GM12873 (cell line): ENCODE measurements at regions not wholly inside any gene's neighbourhood (a gene's known extent, or its start where the extent isn't known, plus 50 kb on each side); places are given as distances from the start of the nearest gene placed in this dataset.

ENCODE experiments used
- CTCF ChIP-seq: IDR thresholded peaks from 2 replicates; pipeline ENCODE4 v1.5.1; 2012; ENCODE audit warnings: low read depth, mild to moderate bottlenecking, moderate library complexity, low read length, control low read depth; ENCODE audit not compliant: insufficient read depth; ENCODE audit errors: missing control alignments

- TF ChIP-seq CTCF, result no peak
Observed at GRCh38 chr6:27667657-27668441, 194.9 kb upstream of the ZNF184 start.

GRCh38 chr6:27667016-27667656 lies 194.2 kb upstream of the ZNF184 start:
- no peak for TF ChIP-seq CTCF

GRCh38 chr6:27662769-27663168 lies 189.9 kb upstream of the ZNF184 start:
- no peak for TF ChIP-seq CTCF

- TF ChIP-seq CTCF, result no peak
Observed at GRCh38 chr6:27651371-27651732, 178.4 kb upstream of the ZNF184 start.

- TF ChIP-seq CTCF, result peak; percentile 48
Observed at GRCh38 chr6:27650620-27651370, 177.9 kb upstream of the ZNF184 start.

GRCh38 chr6:27644528-27644927 lies 171.6 kb upstream of the ZNF184 start:
- TF ChIP-seq CTCF, result no peak
